ENCODE measurements at regions not wholly inside any gene's neighbourhood (a gene's known extent, or its start where the extent isn't known, plus 50 kb on each side); places are given as distances from the start of the nearest gene placed in this dataset.
"Not testable (repeated sequence)": the region's sequence is repeated elsewhere in the genome, so short reads cannot be mapped to it uniquely, and the experiment has no call there.

- no peak for DNase-seq
These were observed 1026.1 kb downstream of the SLC6A15 start for GRCh38 chr12:83886479-83886878.

DNA sequence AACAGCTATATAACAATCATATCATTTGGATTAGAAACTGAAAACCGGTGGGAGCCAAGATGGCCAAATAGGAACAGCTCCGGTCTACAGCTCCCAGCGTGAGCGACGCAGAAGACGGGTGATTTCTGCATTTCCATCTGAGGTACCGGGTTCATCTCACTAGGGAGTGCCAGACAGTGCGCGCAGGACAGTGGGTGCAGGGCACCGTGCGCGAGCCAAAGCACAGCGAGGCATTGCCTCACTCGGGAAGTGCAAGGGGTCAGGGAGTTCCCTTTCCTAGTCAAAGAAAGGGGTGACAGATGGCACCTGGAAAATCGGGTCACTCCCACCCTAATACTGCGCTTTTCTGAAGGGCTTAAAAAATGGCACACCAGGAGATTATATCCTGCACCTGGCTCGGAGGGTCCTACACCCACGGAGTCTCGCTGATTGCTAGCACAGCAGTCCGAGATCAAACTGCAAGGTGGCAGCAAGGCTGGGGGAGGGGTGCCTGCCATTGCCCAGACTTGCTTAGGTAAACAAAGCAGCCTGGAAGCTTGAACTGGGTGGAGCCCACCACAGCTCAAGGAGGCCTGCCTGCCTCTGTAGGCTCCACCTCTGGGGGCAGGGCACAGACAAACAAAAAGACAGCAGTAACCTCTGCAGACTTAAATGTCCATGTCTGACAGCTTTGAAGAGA is 1041.5 kb downstream of the SLC6A15 start:
- DNase-seq = not testable (repeated sequence)

GRCh38 chr12:83866477-83866876 is 1046.1 kb downstream of the SLC6A15 start:
- DNase-seq = no peak

- DNase-seq = no peak
These were observed 1047.2 kb downstream of the SLC6A15 start for GRCh38 chr12:83865431-83865830.

DNA sequence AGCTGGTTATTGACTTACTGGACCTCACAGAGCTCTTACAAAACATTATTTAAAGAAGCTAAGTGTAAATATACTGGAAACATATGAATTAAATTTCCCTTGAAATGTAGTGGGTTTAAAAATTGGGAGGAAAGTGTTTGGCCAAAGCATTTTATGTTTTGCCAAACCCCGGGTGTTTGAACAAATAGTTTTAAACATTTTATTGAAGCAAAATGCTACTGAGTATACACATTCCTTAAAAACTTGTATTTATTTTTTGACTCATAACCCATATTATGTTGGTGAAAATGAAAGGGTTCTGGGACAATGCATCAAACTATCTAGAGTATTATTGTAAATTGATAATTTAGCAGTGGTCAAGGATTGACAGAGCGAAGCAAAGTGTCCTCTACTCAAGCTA is 1048.5 kb downstream of the SLC6A15 start:
- no peak for DNase-seq

GRCh38 chr12:83859021-83859420 is 1053.6 kb downstream of the SLC6A15 start:
- no peak for DNase-seq

GRCh38 chr12:83856803-83857202 is 1055.8 kb downstream of the SLC6A15 start:
- DNase-seq = no peak

- DNase-seq = no peak
These were observed 1062.1 kb downstream of the SLC6A15 start for GRCh38 chr12:83850531-83850930.

DNA sequence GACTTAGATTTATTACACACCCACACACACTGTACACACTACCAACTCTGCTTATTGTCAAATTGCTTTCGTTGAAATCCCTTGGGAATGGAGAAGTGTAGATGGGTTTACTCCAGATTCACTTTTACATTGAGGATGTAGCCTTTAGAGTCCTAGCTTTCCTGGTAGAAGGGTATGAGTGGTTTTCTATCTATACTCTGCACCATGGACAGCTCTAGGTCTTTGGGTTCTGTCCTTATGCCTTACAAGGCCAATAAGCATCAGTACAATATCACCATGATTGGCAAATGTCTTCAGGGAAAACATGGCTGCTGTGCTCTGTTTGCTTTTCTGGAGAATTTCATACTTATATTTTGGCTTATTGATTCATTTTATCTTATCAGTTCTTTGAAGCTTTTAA is 1063.9 kb downstream of the SLC6A15 start:
- no peak for DNase-seq

GRCh38 chr12:83843541-83843940 is 1069.1 kb downstream of the SLC6A15 start:
- no peak for DNase-seq

GRCh38 chr12:83841620-83842019 is 1071.0 kb downstream of the SLC6A15 start:
- DNase-seq = no peak

GRCh38 chr12:83827860-83828259 is 1084.7 kb downstream of the SLC6A15 start:
- no peak for DNase-seq

DNA sequence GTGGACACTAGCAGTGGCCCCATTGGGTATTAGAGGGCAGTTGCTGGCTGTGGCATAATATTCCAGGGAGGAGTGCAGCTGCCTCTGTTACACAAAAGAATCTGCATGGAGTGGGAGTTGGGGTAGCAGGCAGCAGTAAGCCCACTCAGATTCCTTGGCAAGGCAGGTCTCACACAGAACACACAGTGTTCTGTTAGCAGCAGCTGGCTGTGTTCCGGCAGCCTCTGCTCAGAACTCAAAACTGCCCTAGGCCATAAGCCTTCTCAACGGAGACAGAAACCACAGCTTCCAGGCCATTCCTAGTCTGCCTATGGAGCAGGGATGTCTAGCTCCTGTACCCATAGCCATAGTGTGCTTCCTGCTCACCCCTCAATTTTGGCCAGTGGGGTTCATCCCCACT is 1085.4 kb downstream of the SLC6A15 start:
- no peak for DNase-seq

DNA sequence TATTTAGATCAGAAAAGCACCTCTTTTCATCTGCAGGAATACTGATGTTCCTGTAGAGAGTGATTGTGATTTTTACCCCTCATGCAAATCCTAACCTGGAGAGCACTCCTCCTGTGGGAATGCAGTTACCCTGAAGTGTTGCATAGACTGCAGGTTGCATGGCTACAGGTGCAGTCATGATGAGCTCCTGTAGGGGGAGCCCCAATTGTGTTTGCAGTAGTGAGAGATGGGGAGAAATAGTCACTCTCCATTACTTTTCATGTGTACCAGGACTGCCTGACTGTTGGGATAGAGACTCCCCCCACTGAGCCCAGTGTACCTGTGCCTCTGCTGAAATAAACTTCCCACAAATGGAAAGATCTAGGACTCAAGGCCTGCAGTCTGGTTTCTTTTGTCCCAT is 1086.5 kb downstream of the SLC6A15 start:
- DNase-seq = peak; percentile 3

DNA sequence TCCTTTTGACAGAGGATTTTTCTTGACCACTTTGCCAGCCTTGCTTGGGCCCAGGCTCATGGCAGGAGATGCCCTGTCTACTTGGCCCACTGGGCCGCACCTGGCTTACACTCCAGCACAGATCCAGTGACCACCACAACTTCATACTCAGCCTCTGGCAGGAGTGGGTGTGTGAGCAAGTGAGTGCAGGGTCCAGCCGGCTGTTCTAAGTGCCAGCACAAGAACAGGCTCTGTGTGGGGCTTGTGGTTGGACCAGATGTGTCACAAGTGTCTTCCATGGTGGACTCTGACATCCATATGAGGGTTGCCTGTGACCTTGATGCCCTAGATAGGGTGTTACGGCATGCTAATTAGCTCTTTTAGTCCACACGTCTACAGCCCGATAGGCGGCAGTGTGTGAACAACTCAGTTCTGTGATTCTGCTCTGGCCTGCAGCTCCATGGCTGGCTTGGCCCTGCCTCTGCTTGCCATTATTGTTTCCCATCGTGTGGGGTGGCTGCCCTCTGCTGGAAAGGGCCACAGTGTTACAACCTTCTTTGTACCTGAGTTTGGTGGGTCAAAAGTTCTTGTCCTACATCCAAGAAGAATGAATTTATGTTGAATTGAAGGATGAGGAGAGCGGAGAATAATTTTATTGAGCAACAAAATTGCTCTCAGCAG is 1089.1 kb downstream of the SLC6A15 start:
- DNase-seq = peak; percentile 14

DNA sequence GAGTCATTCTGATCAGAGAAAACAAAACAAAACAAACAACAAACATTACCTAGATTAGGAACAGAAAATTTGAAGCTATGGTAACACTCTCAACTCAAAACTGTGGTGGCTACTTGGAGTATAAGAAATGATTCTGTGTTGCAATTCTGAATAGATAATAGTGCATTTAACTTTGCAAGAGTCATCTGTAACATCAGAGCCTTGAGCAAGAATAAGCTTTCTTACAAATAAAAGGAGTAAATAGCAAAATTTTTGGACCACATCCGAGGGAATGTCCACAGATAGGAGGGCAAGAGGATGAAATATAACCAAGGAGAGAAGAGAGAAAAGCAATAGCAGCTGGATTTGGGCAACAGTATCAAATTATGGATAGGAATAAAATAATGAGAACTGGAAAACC is 1090.6 kb downstream of the SLC6A15 start:
- no peak for DNase-seq

- no peak for DNase-seq
These were observed 1093.7 kb downstream of the SLC6A15 start for GRCh38 chr12:83818881-83819280.

DNA sequence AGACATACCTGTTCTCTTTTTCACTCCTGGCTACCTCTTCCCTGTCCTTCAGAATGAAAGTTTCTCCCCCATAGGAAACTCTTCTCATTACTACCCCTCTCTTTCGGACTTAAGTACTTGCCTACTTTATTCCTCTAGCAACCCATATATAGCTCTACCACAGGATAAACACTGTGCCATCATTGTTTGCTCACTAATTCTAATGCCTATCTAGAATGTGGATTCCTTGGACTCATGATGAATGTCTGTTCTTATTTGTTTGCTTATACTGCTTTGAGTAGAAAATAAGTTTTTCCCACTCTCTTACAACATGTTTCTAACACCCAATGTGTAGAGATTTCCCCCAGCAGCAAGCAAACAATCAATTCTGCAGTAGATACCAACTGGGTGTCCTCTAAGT is 1094.9 kb downstream of the SLC6A15 start:
- DNase-seq = no peak

- DNase-seq = no peak
These were observed 1104.0 kb downstream of the SLC6A15 start for GRCh38 chr12:83808591-83808990.

- no peak for DNase-seq
These were observed 1104.7 kb downstream of the SLC6A15 start for GRCh38 chr12:83807871-83808270.

GRCh38 chr12:83805873-83806272 is 1106.7 kb downstream of the SLC6A15 start:
- no peak for DNase-seq

- DNase-seq = no peak
These were observed 1107.3 kb downstream of the SLC6A15 start for GRCh38 chr12:83805156-83805772.

DNA sequence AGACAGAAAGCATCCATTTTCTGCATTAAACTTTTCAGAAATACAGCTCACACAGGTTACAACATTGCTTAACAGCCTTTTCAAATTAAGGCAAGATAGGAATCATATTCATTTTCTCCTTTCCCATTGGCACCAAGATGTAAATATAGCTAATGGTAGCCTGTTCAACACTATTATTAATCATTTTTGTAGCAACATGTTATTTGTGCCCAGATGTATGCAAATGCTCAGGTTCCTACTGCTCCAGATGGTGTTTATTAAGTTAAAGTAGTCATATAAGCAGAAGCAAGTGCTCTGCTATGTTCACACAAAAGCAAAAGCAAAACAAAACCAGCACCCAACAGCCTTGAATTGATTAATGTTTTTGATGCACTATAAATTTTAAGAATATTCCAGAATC is 1110.6 kb downstream of the SLC6A15 start:
- DNase-seq = no peak

DNA sequence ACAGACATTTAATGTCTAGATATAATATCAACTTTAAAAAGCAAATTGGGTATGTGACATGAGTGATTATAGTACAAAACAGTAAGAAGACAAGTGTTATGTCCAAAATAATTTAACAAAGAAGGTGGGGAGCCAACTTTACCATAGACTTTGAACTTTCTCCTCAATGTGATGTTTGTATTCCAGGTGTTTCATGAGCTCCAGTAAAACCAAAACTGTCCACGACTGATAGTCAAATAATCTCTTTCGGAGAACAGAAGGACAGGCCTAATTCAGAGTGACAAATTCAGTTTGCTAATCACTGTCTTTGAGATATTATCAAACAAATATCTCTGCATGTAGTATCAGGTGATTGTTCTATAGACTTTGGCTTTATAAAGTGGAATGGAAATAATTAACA is 1112.6 kb downstream of the SLC6A15 start:
- DNase-seq = no peak

Data from CD4-positive, alpha-beta T cell treated with Interleukin-17A for 1 hour (primary cell).